Right atrium auricular region (tissue), 2 donors: ENCODE measurements at regions not wholly inside any gene's neighbourhood (a gene's known extent, or its start where the extent isn't known, plus 50 kb on each side); places are given as distances from the start of the nearest gene placed in this dataset.

ENCODE experiments used
- DNase-seq: peaks from one replicate; pipeline ENCODE4 v3.0.0-alpha.2; 2019; ENCODE audit warnings: low spot score
- H3K27ac ChIP-seq, 2 donors: fragments of 200-600 bp; sonication (generic); 1 replicate in 1 of 2; 2 replicates in 1 of 2; pipeline ENCODE4 v1.5.1; 2016 to 2019
- H3K27me3 ChIP-seq, 2 donors: fragments of 200-600 bp; sonication (generic); one replicate each; pipeline versions ENCODE4 v1.5.1 to v1.6.0; 2017 to 2019
- H3K36me3 ChIP-seq: fragments of 200-600 bp; sonication (generic); one replicate; pipeline ENCODE4 v1.5.1; 2016
- H3K4me1 ChIP-seq, 2 donors: fragments of 200-600 bp; sonication (generic); one replicate each; pipeline versions ENCODE4 v1.5.1 to v1.6.0; 2017 to 2019
- H3K4me3 ChIP-seq, 2 donors: fragments of 200-600 bp; sonication (generic); 1 replicate in 1 of 2; 2 replicates in 1 of 2; pipeline ENCODE4 v1.5.1; 2017 to 2019; ENCODE audit warnings: mild to moderate bottlenecking in 1 of 2, moderate library complexity in 1 of 2
- H3K9me3 ChIP-seq, 2 donors: fragments of 200-600 bp; sonication (generic); one replicate each; pipeline ENCODE4 v1.5.1; 2019
- TF ChIP-seq, protein P1 (sequence below), 2 donors: fragments of 200-600 bp; sonication (generic); IDR thresholded peaks; one replicate each; pipeline ENCODE4 v1.5.1; 2019; ENCODE audit warnings: antibody characterized with exemption in 2 of 2

GRCh38 chr4:53697016-53697685 lies 105.9 kb upstream of the LNX1 start:
- TF ChIP-seq, protein P1, sequence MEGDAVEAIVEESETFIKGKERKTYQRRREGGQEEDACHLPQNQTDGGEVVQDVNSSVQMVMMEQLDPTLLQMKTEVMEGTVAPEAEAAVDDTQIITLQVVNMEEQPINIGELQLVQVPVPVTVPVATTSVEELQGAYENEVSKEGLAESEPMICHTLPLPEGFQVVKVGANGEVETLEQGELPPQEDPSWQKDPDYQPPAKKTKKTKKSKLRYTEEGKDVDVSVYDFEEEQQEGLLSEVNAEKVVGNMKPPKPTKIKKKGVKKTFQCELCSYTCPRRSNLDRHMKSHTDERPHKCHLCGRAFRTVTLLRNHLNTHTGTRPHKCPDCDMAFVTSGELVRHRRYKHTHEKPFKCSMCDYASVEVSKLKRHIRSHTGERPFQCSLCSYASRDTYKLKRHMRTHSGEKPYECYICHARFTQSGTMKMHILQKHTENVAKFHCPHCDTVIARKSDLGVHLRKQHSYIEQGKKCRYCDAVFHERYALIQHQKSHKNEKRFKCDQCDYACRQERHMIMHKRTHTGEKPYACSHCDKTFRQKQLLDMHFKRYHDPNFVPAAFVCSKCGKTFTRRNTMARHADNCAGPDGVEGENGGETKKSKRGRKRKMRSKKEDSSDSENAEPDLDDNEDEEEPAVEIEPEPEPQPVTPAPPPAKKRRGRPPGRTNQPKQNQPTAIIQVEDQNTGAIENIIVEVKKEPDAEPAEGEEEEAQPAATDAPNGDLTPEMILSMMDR (IDR thresholded peaks at IDR 0.05) = no peak
- no peaks in the 10 kb centered on the region for H3K36me3 ChIP-seq
- no peak overlapping the region for H3K4me3 ChIP-seq
- H3K4me1 ChIP-seq = peaks cover 0 to 6% of the 10 kb centered on the region in 2 donors
- no peak for DNase-seq
- no peak overlapping the region for H3K27ac ChIP-seq
- no peaks in the 10 kb centered on the region for H3K9me3 ChIP-seq
- H3K27me3 ChIP-seq = no peaks in the 10 kb centered on the region

DNA sequence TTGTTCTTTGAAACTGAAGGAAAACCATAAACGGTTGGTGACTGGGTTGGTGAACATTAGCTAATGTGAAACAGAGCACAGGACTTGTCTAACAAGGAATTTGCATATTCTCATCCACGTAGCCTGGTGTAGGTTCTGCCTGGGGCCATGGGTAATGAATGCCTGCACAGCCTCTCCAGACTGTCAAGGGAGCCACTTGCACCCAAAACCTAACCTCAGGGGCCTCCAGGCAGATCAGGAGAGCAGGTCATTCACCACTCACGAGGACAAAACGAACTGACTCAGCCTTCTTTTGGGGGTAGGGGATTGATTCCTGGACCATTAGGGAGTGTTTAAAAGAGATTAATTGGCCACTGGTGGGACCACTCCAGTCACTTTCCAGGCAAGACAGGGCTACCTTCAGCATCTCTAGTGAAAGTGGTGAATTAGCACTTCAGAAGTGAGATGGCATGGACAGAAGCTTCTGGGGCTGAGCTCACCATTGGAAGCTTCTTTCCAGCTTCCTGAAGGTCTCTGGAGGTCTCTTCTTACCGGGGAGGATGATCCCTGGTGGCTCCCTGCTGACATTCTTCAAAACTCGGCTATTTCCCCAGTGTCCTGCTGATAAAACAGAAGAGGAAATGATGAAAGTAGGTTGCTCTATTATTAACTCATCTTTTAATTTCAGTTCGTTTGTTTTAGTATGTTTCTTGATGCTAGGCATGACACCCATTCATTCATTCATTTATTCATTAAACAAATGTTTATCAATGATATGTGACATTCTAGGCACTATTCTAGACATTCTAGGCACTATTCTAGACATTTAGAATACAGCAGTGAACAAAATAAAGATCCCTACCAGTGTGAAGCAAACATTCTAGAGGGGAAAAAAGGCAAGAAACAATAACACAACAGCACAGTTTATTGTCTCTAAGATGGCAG lies 104.5 kb upstream of the LNX1 start:
- H3K4me3 ChIP-seq = no peak overlapping the region
- no peak overlapping the region for H3K27ac ChIP-seq
- H3K9me3 ChIP-seq = no peaks in the 10 kb centered on the region
- no peaks in the 10 kb centered on the region for H3K4me1 ChIP-seq
- DNase-seq = no peak
- no peaks in the 10 kb centered on the region for H3K27me3 ChIP-seq
- TF ChIP-seq, protein P1 (IDR thresholded peaks at IDR 0.05) = no peak
- no peaks in the 10 kb centered on the region for H3K36me3 ChIP-seq

- Histone ChIP-seq H3K9me3 (no peaks in the 10 kb centered on the region), H3K36me3 (no peaks in the 10 kb centered on the region), H3K4me3 (no peak overlapping the region), H3K4me1 (no peaks in the 10 kb centered on the region), H3K27ac (no peak overlapping the region), H3K27me3 (no peaks in the 10 kb centered on the region)
- TF ChIP-seq, protein P1 (IDR thresholded peaks at IDR 0.05) = no peak
- DNase-seq = no peak
These were observed 103.4 kb upstream of the LNX1 start for GRCh38 chr4:53694666-53695065.

DNA sequence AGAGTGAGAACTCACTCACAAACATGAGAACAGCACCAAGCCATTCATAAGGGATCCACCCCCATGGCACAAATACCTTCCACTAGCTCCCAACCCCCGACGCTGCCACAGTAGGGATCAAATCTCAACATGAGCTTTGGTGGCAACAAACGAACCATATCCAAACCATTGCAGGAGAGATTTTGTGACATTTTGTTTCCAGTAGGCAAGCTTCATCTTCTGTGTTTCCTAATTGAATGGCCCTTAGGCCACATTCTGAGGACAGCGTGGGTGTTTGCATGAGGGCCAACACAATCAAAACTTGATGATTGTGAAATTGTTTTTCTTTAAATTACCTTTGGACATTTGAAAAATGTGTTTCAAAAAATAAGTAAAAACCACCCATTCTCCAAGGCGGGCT lies 102.6 kb upstream of the LNX1 start:
- Histone ChIP-seq H3K4me1 (no peaks in the 10 kb centered on the region), H3K27me3 (no peaks in the 10 kb centered on the region), H3K36me3 (no peaks in the 10 kb centered on the region), H3K27ac (no peak overlapping the region), H3K9me3 (no peaks in the 10 kb centered on the region), H3K4me3 (no peak overlapping the region)
- DNase-seq = no peak
- TF ChIP-seq, protein P1 (IDR thresholded peaks at IDR 0.05) = no peak

DNA sequence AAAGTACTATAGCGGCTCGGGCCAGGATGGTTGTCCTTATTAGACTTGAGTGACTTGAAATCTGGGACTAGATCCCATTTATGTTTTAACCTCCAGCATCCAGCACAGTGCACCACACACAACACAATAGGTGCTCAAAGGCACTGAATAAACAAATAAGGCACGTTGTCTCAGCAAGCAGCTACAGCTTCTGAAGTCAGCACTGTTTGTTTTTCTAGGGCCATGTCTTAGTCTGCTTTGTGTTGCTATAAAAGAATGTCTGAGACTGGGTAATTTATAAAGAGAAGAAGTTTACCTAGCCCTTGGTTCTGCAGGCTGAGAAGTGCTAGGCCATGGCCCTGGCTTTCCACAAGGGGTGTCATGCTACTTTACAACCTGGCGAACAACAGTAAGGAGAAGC lies 102.1 kb upstream of the LNX1 start:
- Histone ChIP-seq H3K9me3 (no peaks in the 10 kb centered on the region), H3K4me1 (no peaks in the 10 kb centered on the region), H3K4me3 (no peak overlapping the region), H3K27me3 (no peaks in the 10 kb centered on the region), H3K36me3 (no peaks in the 10 kb centered on the region), H3K27ac (no peak overlapping the region)
- DNase-seq = no peak
- TF ChIP-seq, protein P1 (IDR thresholded peaks at IDR 0.05) = no peak
